ENCODE measurements at regions not wholly inside any gene's neighbourhood (a gene's known extent, or its start where the extent isn't known, plus 50 kb on each side); places are given as distances from the start of the nearest gene placed in this dataset.

DNA sequence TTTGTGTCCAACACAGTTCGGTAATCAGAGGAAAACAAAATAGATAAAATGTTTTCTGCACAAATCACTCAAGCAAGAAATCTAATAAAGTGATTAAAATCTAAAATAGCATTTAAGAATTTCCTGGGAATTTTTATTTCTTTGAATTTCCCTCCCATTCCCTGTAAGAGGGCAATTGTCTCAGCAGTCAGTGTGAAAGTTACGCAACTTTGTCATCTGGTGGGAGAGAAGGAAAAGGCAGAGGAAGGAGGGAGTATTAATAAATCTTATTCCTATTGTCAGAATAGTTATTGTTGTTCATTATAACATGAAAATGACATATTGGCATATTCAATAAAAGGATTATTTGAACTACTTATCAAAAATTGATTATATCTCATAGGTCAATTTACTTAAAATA, 464.9 kb downstream of the PRKD1 start:
- H3K9ac ChIP-seq (ENCODE audit: low read depth, low read length): no peak overlapping the region
- no peaks in the 10 kb centered on the region for H3K79me1 ChIP-seq (ENCODE audit: low read depth in 1 of 2, low read length in 2 of 2)
- in situ Hi-C loops (cut with MboI; ENCODE audit: low sequenced_read_pairs) (no loop called here), dilution Hi-C loops (cut with HindIII; ENCODE audit: low sequenced_read_pairs, unreplicated experiment) (no loop called here), intact Hi-C loops (cut with micrococcal nuclease) (loop anchor here (5.0 kb wide), 1 partner anchor 245 kb away; no protein-coding TSS in a partner anchor)
- H3K18ac ChIP-seq (ENCODE audit: low read depth, low read length): no peak overlapping the region
- H2AK9ac ChIP-seq (replicated peaks; ENCODE audit: low read depth, low read length, poor library complexity): no peak overlapping the region
- peaks cover 3% of the 10 kb centered on the region; the same call in 1 of the 2 replicates for H3K4me1 ChIP-seq (ENCODE audit: control insufficient read depth, insufficient read depth, low read length)
- H2BK15ac ChIP-seq (ENCODE audit: low read depth, low read length): no peak overlapping the region
- H3K9me1 ChIP-seq (ENCODE audit: insufficient read depth, low read length): no peaks in the 10 kb centered on the region
- ChIA-PET POLR2A (ENCODE audit: unreplicated experiment) (no interaction called here), CTCF (no interaction called here)
- no peak overlapping the region for H2BK20ac ChIP-seq (ENCODE audit: low read depth, low read length)
- no peaks in the 10 kb centered on the region for H3K27me3 ChIP-seq (ENCODE audit: control insufficient read depth, insufficient read depth, low read length)
- no peak overlapping the region for H3K27ac ChIP-seq (ENCODE audit: insufficient read depth, low read length)
- WGBS, 2 experiments (ENCODE audit: extremely low coverage in 2 of 2, insufficient read length in 1 of 2): no CpG with 5 or more reads among the region's 2 CpGs
- H4K91ac ChIP-seq (ENCODE audit: insufficient read depth, low read depth, low read length): no peak overlapping the region
- H2BK5ac ChIP-seq (ENCODE audit: low read depth, low read length, poor library complexity, severe bottlenecking): no peak overlapping the region
- no peaks in the 10 kb centered on the region for H4K20me1 ChIP-seq (ENCODE audit: insufficient read depth, low read length)
- no TSS peak for BruUV-seq (replicated peaks)
- no peak overlapping the region for H3K23ac ChIP-seq (ENCODE audit: low read depth, low read length)
- H3K14ac ChIP-seq (replicated peaks; ENCODE audit: low read depth, low read length): no peak overlapping the region
- ATAC-seq (ENCODE audit: low read depth) (no peak), DNase-seq (no peak)
- H3K4me3 ChIP-seq (ENCODE audit: insufficient read depth, low read depth, low read length): no peak overlapping the region
- H4K8ac ChIP-seq (ENCODE audit: low read depth in 2 of 2, low read length in 2 of 2): no peak overlapping the region
- no peak overlapping the region for H2BK120ac ChIP-seq (ENCODE audit: low read depth, low read length)
- no peak overlapping the region for H2AFZ ChIP-seq (replicated peaks; ENCODE audit: low read length, poor library complexity)
- no peaks in the 10 kb centered on the region for H3K9me3 ChIP-seq (ENCODE audit: control insufficient read depth, insufficient read depth, low read length)
- H3K4me2 ChIP-seq (ENCODE audit: low read depth, low read length): no peak overlapping the region
- no peak overlapping the region for H2AK5ac ChIP-seq (ENCODE audit: low read depth, low read length)
- H3K4ac ChIP-seq (ENCODE audit: low read depth, low read length): no peak overlapping the region
- TF ChIP-seq CEBPB (IDR thresholded peaks at IDR 0.05; ENCODE audit: low read depth, low read length): peak; percentile 90
- TF ChIP-seq, protein P1, sequence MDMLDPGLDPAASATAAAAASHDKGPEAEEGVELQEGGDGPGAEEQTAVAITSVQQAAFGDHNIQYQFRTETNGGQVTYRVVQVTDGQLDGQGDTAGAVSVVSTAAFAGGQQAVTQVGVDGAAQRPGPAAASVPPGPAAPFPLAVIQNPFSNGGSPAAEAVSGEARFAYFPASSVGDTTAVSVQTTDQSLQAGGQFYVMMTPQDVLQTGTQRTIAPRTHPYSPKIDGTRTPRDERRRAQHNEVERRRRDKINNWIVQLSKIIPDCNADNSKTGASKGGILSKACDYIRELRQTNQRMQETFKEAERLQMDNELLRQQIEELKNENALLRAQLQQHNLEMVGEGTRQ (IDR thresholded peaks at IDR 0.05; ENCODE audit: low read depth, low read length): no peak
- no peak overlapping the region for H4K5ac ChIP-seq (ENCODE audit: low read depth, low read length)
- H3K36me3 ChIP-seq (ENCODE audit: control insufficient read depth, insufficient read depth, low read length): no peaks in the 10 kb centered on the region
- no peak overlapping the region for H3K56ac ChIP-seq (ENCODE audit: extremely low read depth, insufficient read depth, low read length)

Measured in IMR-90 (cell line).